Kidney (tissue), 13 donors: ENCODE measurements at regions not wholly inside any gene's neighbourhood (a gene's known extent, or its start where the extent isn't known, plus 50 kb on each side); places are given as distances from the start of the nearest gene placed in this dataset.

Experiments
- DNase-seq, 5 donors: peaks; one replicate each; pipeline ENCODE4 v3.0.0-alpha.2; 2013 to 2020
- FAIRE-seq: peaks from 2 replicates; lab custom pipeline; 2012; peaks lifted over from hg19 to GRCh38; lab: Jason Lieb, UNC
- H3K27ac ChIP-seq, 2 donors: one replicate each; pipeline ENCODE4 v1.7.0; 2013; ENCODE audit warnings: low read depth in 2 of 2, low read length in 2 of 2, inconsistent platforms in 1 of 2
- H3K27me3 ChIP-seq: one replicate; pipeline ENCODE4 v1.7.1; 2013; ENCODE audit warnings: low read length, inconsistent platforms; ENCODE audit not compliant: control insufficient read depth, insufficient read depth
- H3K36me3 ChIP-seq, 3 donors: one replicate each; pipeline versions ENCODE4 v1.7.0 to v1.7.1; 2013; ENCODE audit warnings: low read length in 3 of 3, control low read depth in 1 of 3, inconsistent platforms in 1 of 3; ENCODE audit not compliant: insufficient read depth in 3 of 3, control insufficient read depth in 2 of 3
- H3K4me1 ChIP-seq, 3 donors: one replicate each; pipeline versions ENCODE4 v1.7.0 to v1.7.1; 2013; ENCODE audit warnings: low read length in 3 of 3, inconsistent platforms in 1 of 3, low read depth in 1 of 3; ENCODE audit not compliant: control insufficient read depth in 2 of 3, insufficient read depth in 2 of 3
- H3K4me3 ChIP-seq, 3 donors: one replicate each; pipeline versions ENCODE4 v1.7.0 to v1.8.1; 2013; ENCODE audit warnings: low read length in 3 of 3, control low read depth in 1 of 3, inconsistent platforms in 1 of 3
- H3K9ac ChIP-seq, 3 donors: one replicate each; pipeline versions ENCODE4 v1.7.0 to v1.7.1; 2013; ENCODE audit warnings: low read length in 3 of 3, control low read depth in 1 of 3, inconsistent platforms in 1 of 3
- H3K9me3 ChIP-seq, 3 donors: one replicate each; pipeline versions ENCODE4 v1.7.0 to v1.7.1; 2013; ENCODE audit warnings: low read length in 3 of 3, control low read depth in 1 of 3, inconsistent platforms in 1 of 3; ENCODE audit not compliant: control insufficient read depth in 2 of 3, insufficient read depth in 1 of 3
- intact Hi-C: fragments of 100-400 bp; cut with DNase I; formaldehyde crosslinking; loops from one replicate; pipeline ENCODE4 v1.11.1; 2022
- TF ChIP-seq, protein P1 (sequence below): IDR thresholded peaks from 3 replicates; pipeline ENCODE4 v1.5.1; 2012; ENCODE audit warnings: mild to moderate bottlenecking, moderate library complexity, borderline replicate concordance; ENCODE audit not compliant: insufficient read depth; ENCODE audit errors: extremely low read depth
- donor health status: control.
- donor health status: control.
- donor health status: control.
- donor health status: control.
- donor health status: control.
- donor health status: DM: yes; HTN: yes; CAD: no.
- donor health status: Normal renal cell carcinoma (clear cell type).

DNA sequence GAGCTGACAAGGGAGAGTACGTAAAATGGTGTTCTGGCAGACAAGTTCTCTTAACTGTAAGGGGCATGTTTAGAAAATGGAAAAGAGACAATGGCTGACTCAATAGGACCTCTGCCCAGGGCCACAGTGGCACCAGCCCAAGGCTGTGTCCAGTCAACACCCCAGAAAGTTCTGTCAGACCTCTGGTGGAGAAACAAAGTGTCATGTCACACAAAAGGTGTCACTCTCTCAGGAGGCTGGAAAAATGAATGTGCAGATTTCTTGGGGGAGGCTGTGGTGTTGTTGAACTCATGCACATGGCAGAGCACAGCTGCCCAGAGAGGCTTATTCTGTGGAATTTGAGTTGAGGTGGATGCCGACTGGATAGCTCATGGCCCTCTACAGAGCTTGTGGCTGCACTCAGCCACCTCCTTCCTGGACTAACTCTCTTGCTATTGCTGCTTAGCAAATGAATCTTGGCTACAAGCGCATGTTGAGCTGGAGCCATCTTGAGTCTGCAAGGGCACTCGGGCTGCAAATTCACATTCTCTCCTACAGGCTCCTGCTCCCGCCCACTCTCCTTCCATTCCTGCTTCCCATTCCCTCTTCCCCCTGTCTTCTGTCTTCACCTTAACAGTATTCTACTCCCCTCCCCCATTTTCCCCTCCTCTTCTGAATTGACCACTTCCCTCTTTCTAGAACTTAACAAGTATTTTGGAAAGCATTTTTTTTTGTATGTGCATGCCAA lies 55.8 kb upstream of the SLC7A14 start:
- Histone ChIP-seq H3K9ac (no peak overlapping the region), H3K36me3 (no peaks in the 10 kb centered on the region), H3K27ac (no peak overlapping the region), H3K27me3 (no peaks in the 10 kb centered on the region), H3K9me3 (no peaks in the 10 kb centered on the region), H3K4me3 (no peak overlapping the region), H3K4me1 (peaks cover 0 to 4% (median 2%) of the 10 kb centered on the region in 3 donors)
- intact Hi-C loops = no loop called here
- no peak for DNase-seq
- TF ChIP-seq, protein P1, sequence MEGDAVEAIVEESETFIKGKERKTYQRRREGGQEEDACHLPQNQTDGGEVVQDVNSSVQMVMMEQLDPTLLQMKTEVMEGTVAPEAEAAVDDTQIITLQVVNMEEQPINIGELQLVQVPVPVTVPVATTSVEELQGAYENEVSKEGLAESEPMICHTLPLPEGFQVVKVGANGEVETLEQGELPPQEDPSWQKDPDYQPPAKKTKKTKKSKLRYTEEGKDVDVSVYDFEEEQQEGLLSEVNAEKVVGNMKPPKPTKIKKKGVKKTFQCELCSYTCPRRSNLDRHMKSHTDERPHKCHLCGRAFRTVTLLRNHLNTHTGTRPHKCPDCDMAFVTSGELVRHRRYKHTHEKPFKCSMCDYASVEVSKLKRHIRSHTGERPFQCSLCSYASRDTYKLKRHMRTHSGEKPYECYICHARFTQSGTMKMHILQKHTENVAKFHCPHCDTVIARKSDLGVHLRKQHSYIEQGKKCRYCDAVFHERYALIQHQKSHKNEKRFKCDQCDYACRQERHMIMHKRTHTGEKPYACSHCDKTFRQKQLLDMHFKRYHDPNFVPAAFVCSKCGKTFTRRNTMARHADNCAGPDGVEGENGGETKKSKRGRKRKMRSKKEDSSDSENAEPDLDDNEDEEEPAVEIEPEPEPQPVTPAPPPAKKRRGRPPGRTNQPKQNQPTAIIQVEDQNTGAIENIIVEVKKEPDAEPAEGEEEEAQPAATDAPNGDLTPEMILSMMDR = no peak
- FAIRE-seq = no peak

DNA sequence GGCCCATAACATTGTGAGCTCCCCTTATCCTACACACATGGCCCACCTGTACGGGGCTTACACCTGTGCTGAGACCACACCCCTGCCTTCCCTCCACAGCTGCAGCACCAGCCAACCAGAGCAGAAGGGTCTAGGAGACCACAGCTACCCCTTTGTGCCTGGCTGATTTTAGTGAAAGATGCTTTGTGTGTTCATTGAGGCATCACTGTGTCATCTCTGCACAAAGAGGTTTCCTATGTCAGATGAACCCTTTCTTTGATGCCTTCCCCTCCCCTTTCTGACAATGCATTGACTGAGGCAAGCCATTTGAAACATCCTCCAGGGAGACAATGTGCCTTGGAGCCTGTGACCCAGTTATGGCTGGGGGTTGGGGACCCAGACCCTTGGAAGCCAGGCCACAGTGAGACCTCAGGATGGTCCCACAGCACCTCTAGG lies 54.9 kb upstream of the SLC7A14 start:
- H3K27me3 ChIP-seq = no peaks in the 10 kb centered on the region
- TF ChIP-seq, protein P1 = no peak
- H3K9me3 ChIP-seq = no peaks in the 10 kb centered on the region
- intact Hi-C loops = no loop called here
- peaks cover 0 to 4% (median 2%) of the 10 kb centered on the region in 3 donors for H3K4me1 ChIP-seq
- H3K4me3 ChIP-seq = no peak overlapping the region
- H3K27ac ChIP-seq = no peak overlapping the region
- DNase-seq (no peak), FAIRE-seq (no peak)
- H3K9ac ChIP-seq = no peak overlapping the region
- H3K36me3 ChIP-seq = no peaks in the 10 kb centered on the region

DNA sequence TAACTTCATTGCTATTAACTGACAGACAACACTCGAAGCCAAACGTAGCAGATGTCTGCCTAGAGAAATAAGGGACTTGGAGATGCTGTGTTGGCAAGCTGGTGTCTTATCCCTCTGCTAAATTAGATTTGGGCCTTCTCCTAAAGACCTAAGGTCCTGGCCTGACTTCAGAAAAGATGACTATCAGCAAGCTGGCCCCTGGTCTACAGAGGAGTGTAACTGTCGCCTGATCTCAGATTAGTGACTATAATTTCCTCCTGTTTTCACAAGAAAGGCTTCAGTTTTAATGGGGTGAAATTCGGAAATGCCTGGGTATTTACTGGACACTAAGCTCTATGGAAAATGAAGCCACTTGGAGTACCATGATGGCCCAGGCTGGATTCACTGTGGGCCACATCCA lies 53.1 kb upstream of the SLC7A14 start:
- no peak for FAIRE-seq
- H3K4me3 ChIP-seq = no peak overlapping the region

More for the DNA sequence above, 53.1 kb upstream of the SLC7A14 start:
- H3K9me3 ChIP-seq = no peaks in the 10 kb centered on the region
- intact Hi-C loops = no loop called here
- peaks cover 0 to 4% (median 2%) of the 10 kb centered on the region in 3 donors for H3K4me1 ChIP-seq
- no peaks in the 10 kb centered on the region for H3K27me3 ChIP-seq
- DNase-seq = no peak
- TF ChIP-seq, protein P1 = no peak
- H3K27ac ChIP-seq = no peak overlapping the region
- no peak overlapping the region for H3K9ac ChIP-seq
- no peaks in the 10 kb centered on the region for H3K36me3 ChIP-seq
